ENCODE measurements at regions not wholly inside any gene's neighbourhood (a gene's known extent, or its start where the extent isn't known, plus 50 kb on each side); places are given as distances from the start of the nearest gene placed in this dataset.

DNA sequence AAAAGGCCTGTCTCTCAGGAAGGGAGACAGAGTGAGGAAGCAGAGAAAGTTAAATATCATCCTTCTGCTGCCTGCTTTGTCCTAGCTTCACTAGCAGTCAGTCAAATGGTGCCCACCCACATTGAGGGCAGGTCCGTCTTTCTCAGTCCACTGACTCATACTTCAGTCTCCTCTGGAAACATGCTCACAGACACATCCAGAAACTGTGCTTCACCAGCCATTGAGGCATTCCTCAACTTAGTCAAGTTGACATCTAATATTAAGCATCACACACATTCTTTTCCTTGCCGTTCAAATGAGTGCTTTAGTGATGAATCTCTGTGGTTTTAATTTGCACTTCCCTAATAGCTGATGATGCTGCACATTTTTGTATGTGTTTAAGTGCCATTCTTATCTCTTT is 777.8 kb upstream of the PRMT6 start:
- Histone ChIP-seq H3K36me3 (ENCODE audit: control insufficient read depth, insufficient read depth, low read length) (no peaks in the 10 kb centered on the region), H3K4me1 (ENCODE audit: control insufficient read depth, insufficient read depth, low read length) (no peaks in the 10 kb centered on the region), H3K9me3 (ENCODE audit: control insufficient read depth, insufficient read depth, low read depth, low read length) (no peaks in the 10 kb centered on the region), H3K27ac (ENCODE audit: low read length) (no peak overlapping the region), H3K4me3 (ENCODE audit: low read depth in 2 of 2, low read length in 2 of 2) (no peak overlapping the region), H3K27me3 (ENCODE audit: control insufficient read depth, insufficient read depth, low read length) (no peaks in the 10 kb centered on the region)
- in situ Hi-C loops (cut with HindIII; ENCODE audit: low pct_unique_long_range_greater_than_20kb, low sequenced_read_pairs) (no loop called here), intact Hi-C loops (cut with micrococcal nuclease; ENCODE audit: unreplicated experiment) (no loop called here)
- DNase-seq (ENCODE audit: low read depth, low spot score): no peak
- ChIA-PET CTCF (no interaction called here), POLR2A (no interaction called here)
- no TSS peak for BruUV-seq (replicated peaks)
- TF ChIP-seq, protein P1, sequence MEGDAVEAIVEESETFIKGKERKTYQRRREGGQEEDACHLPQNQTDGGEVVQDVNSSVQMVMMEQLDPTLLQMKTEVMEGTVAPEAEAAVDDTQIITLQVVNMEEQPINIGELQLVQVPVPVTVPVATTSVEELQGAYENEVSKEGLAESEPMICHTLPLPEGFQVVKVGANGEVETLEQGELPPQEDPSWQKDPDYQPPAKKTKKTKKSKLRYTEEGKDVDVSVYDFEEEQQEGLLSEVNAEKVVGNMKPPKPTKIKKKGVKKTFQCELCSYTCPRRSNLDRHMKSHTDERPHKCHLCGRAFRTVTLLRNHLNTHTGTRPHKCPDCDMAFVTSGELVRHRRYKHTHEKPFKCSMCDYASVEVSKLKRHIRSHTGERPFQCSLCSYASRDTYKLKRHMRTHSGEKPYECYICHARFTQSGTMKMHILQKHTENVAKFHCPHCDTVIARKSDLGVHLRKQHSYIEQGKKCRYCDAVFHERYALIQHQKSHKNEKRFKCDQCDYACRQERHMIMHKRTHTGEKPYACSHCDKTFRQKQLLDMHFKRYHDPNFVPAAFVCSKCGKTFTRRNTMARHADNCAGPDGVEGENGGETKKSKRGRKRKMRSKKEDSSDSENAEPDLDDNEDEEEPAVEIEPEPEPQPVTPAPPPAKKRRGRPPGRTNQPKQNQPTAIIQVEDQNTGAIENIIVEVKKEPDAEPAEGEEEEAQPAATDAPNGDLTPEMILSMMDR (IDR thresholded peaks at IDR 0.05): no peak
- no peak for TF ChIP-seq REST (IDR thresholded peaks at IDR 0.05; ENCODE audit: insufficient read depth in 1 of 2, low read depth in 2 of 2, low read length in 1 of 2)
- no peak for TF ChIP-seq SIN3A (IDR thresholded peaks at IDR 0.05; ENCODE audit: borderline replicate concordance, insufficient read depth, low read depth, low read length)
- no peak for TF ChIP-seq TCF7L2 (IDR thresholded peaks at IDR 0.05; ENCODE audit: low read depth, low read length)
- TF ChIP-seq POLR2AphosphoS5 (IDR thresholded peaks at IDR 0.05; ENCODE audit: low read depth, low read length): no peak
- no peak for ATAC-seq

- CTCF ChIA-PET: no interaction called here
- ATAC-seq: no peak
- DNase-seq (ENCODE audit: low read depth, low spot score): no peak
- intact Hi-C loops (cut with micrococcal nuclease; ENCODE audit: unreplicated experiment) (no loop called here), in situ Hi-C loops (cut with HindIII; ENCODE audit: low pct_unique_long_range_greater_than_20kb, low sequenced_read_pairs) (no loop called here)
- TF ChIP-seq, protein P1 (IDR thresholded peaks at IDR 0.05): no peak
- no peak for TF ChIP-seq SIN3A (IDR thresholded peaks at IDR 0.05; ENCODE audit: borderline replicate concordance, insufficient read depth, low read depth, low read length)
- no peak for TF ChIP-seq POLR2AphosphoS5 (IDR thresholded peaks at IDR 0.05; ENCODE audit: low read depth, low read length)
- TF ChIP-seq REST (IDR thresholded peaks at IDR 0.05; ENCODE audit: insufficient read depth in 1 of 2, low read depth in 2 of 2, low read length in 1 of 2): no peak
- no peak for TF ChIP-seq TCF7L2 (IDR thresholded peaks at IDR 0.05; ENCODE audit: low read depth, low read length)
- Histone ChIP-seq H3K27ac (ENCODE audit: low read length) (no peak overlapping the region), H3K9me3 (ENCODE audit: control insufficient read depth, insufficient read depth, low read depth, low read length) (no peaks in the 10 kb centered on the region), H3K4me1 (ENCODE audit: control insufficient read depth, insufficient read depth, low read length) (no peaks in the 10 kb centered on the region), H3K4me3 (ENCODE audit: low read depth in 2 of 2, low read length in 2 of 2) (no peak overlapping the region), H3K27me3 (ENCODE audit: control insufficient read depth, insufficient read depth, low read length) (no peaks in the 10 kb centered on the region), H3K36me3 (ENCODE audit: control insufficient read depth, insufficient read depth, low read length) (no peaks in the 10 kb centered on the region)
- POLR2A ChIA-PET: no interaction called here
- no TSS peak for BruUV-seq (replicated peaks)
Measured at GRCh38 chr1:106289265-106289928, 767.1 kb upstream of the PRMT6 start.

Data from Panc1 (cell line).